Spleen (tissue), 7 donors: ENCODE measurements at regions not wholly inside any gene's neighbourhood (a gene's known extent, or its start where the extent isn't known, plus 50 kb on each side); places are given as distances from the start of the nearest gene placed in this dataset.

Experiments
- CTCF ChIP-seq, 11 experiments: fragments of 200-600 bp in 7 of 11; fragments of 450-650 bp in 4 of 11; sonication (generic) in 4 of 11; IDR thresholded peaks in 8 of 11; conservative IDR thresholded peaks in 3 of 11; 1 replicate in 7 of 11; 2 replicates in 4 of 11; pipeline versions ENCODE4 v1.4.0 to v1.8.0; 2016 to 2021; ENCODE audit warnings: antibody characterized with exemption in 11 of 11, inconsistent platforms in 4 of 11, mild to moderate bottlenecking in 1 of 11
- POLR2A ChIP-seq, 3 donors: fragments of 450-650 bp; IDR thresholded peaks; one replicate each; pipeline ENCODE4 v1.5.1; 2017; ENCODE audit warnings: antibody characterized with exemption in 3 of 3, mild to moderate bottlenecking in 1 of 3
- donor health status: DM: no; HTN: no; CAD: no; lungs with moderate emphysema.
- donor health status: DM: no; HTN: no; CAD: no.
- donor health status: DM: no; HTN: no; CAD: no.

DNA sequence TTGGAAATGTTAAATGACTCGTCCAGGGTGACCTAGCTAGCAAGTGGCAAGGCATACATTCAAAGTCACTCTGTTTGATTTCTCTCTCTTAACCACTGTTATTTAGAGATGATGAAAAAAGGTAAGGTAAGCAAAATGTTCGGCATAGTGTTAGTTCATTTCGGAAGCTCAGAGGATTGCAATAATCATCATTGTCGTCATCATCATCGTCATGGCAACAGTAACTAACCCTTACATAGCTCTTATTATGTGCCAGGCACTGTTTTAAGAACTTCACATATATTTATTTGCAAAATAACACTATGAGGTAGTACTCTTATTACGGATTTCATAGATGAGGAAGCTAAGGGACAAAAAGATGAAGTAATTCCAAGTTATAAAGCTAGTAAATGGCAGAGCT is 292.7 kb upstream of the CXCR4 start:
- TF ChIP-seq CTCF (IDR thresholded peaks at IDR 0.05 in 8 of 11, conservative IDR thresholded peaks at IDR 0.05 in 3 of 11) (no peak), POLR2A (IDR thresholded peaks at IDR 0.05) (no peak)
